Upper lobe of left lung (tissue), 6 donors: ENCODE measurements at regions not wholly inside any gene's neighbourhood (a gene's known extent, or its start where the extent isn't known, plus 50 kb on each side); places are given as distances from the start of the nearest gene placed in this dataset.

Experiments
- ATAC-seq, 2 donors: fragments of 200-7000 bp; cut with Tn5 transposase; one replicate each; pipeline ENCODE4 v1.9.1; 2022; ENCODE audit warnings: mild to moderate bottlenecking in 2 of 2, moderate library complexity in 2 of 2; ENCODE audit not compliant: low FRiP score in 2 of 2
- DNase-seq, 2 donors: peaks; one replicate each; pipeline ENCODE4 v3.0.0-alpha.2; 2019 to 2020
- H3K27ac ChIP-seq, 4 donors: fragments of 200-600 bp; sonication (generic); one replicate each; pipeline ENCODE4 v1.5.1; 2016 to 2019
- H3K27me3 ChIP-seq, 4 donors: fragments of 200-600 bp; sonication (generic); one replicate each; pipeline ENCODE4 v1.5.1; 2017 to 2019
- H3K36me3 ChIP-seq, 4 donors: fragments of 200-600 bp; sonication (generic); one replicate each; pipeline ENCODE4 v1.5.1; 2016 to 2019
- H3K4me1 ChIP-seq, 4 donors: fragments of 200-600 bp; sonication (generic); one replicate each; pipeline ENCODE4 v1.5.1; 2018 to 2019
- H3K4me3 ChIP-seq, 4 donors: fragments of 200-600 bp; sonication (generic); one replicate each; pipeline ENCODE4 v1.5.1; 2017 to 2019; ENCODE audit warnings: mild to moderate bottlenecking in 2 of 4, moderate library complexity in 1 of 4
- H3K9me3 ChIP-seq, 4 donors: fragments of 200-600 bp; sonication (generic); one replicate each; pipeline ENCODE4 v1.5.1; 2018 to 2019
- CTCF ChIP-seq, 6 experiments: fragments of 450-650 bp in 4 of 6; fragments of 200-600 bp in 2 of 6; sonication (generic) in 2 of 6; IDR thresholded peaks; one replicate each; pipeline ENCODE4 v1.5.1; 2016 to 2019; ENCODE audit warnings: antibody characterized with exemption in 6 of 6
- EP300 ChIP-seq, 4 donors: sonication (generic); formaldehyde crosslinking; IDR thresholded peaks; one replicate each; pipeline ENCODE4 v1.5.1; 2017; ENCODE audit warnings: antibody characterized with exemption in 4 of 4, control low read depth in 2 of 4
- POLR2A ChIP-seq, 4 donors: fragments of 450-650 bp; IDR thresholded peaks; one replicate each; pipeline ENCODE4 v1.5.1; 2016 to 2017; ENCODE audit warnings: antibody characterized with exemption in 4 of 4, mild to moderate bottlenecking in 2 of 4
- POLR2AphosphoS5 ChIP-seq, 2 donors: sonication (generic); formaldehyde crosslinking; IDR thresholded peaks; one replicate each; pipeline ENCODE4 v1.5.1; 2017; ENCODE audit warnings: antibody characterized with exemption in 2 of 2
- whole genome bisulfite sequencing, 2 donors: methylation state at CpG; one replicate each; pipeline ENCODE4 v1.1.5; 2017 to 2018; 5-methylcytosine and 5-hydroxymethylcytosine counted together
- donor health status: DM: no; HTN: no; CAD: no; lungs with moderate emphysema.
- donor health status: DM: no; HTN: yes; CAD: no; lungs with severe emphysema.

- no peak for ATAC-seq
- Histone ChIP-seq H3K27ac (no peak overlapping the region), H3K9me3 (no peaks in the 10 kb centered on the region), H3K4me1 (no peaks in the 10 kb centered on the region), H3K36me3 (no peaks in the 10 kb centered on the region), H3K4me3 (no peak overlapping the region), H3K27me3 (no peaks in the 10 kb centered on the region)
- WGBS, 2 donors, result 81 to 92% methylated on average over 3 of the region's 3 CpGs
- TF ChIP-seq CTCF (IDR thresholded peaks at IDR 0.05), result no peak
- TF ChIP-seq EP300 (IDR thresholded peaks at IDR 0.05), result no peak
- TF ChIP-seq POLR2AphosphoS5 (IDR thresholded peaks at IDR 0.05), result no peak
- no peak for TF ChIP-seq POLR2A (IDR thresholded peaks at IDR 0.05)
- no peak for DNase-seq
These were observed 231.6 kb upstream of the UBASH3B start for GRCh38 chr11:122423886-122424285.

GRCh38 chr11:122423273-122423672 is 232.2 kb upstream of the UBASH3B start:
- Histone ChIP-seq H3K4me1 (no peaks in the 10 kb centered on the region), H3K4me3 (no peak overlapping the region), H3K27ac (no peak overlapping the region), H3K27me3 (no peaks in the 10 kb centered on the region), H3K9me3 (no peaks in the 10 kb centered on the region), H3K36me3 (no peaks in the 10 kb centered on the region)
- TF ChIP-seq POLR2AphosphoS5 (IDR thresholded peaks at IDR 0.05), result no peak
- no peak for TF ChIP-seq EP300 (IDR thresholded peaks at IDR 0.05)
- no peak for TF ChIP-seq POLR2A (IDR thresholded peaks at IDR 0.05)
- no peak for TF ChIP-seq CTCF (IDR thresholded peaks at IDR 0.05)
- DNase-seq (no peak), ATAC-seq (no peak)
- WGBS, 2 donors, result 92 to 100% methylated on average over 1 of the region's 1 CpG

- Histone ChIP-seq H3K9me3 (no peaks in the 10 kb centered on the region), H3K4me1 (no peaks in the 10 kb centered on the region), H3K27me3 (no peaks in the 10 kb centered on the region), H3K27ac (no peak overlapping the region), H3K4me3 (no peak overlapping the region), H3K36me3 (no peaks in the 10 kb centered on the region)
- no peak for TF ChIP-seq EP300 (IDR thresholded peaks at IDR 0.05)
- no peak for TF ChIP-seq CTCF (IDR thresholded peaks at IDR 0.05)
- TF ChIP-seq POLR2AphosphoS5 (IDR thresholded peaks at IDR 0.05), result no peak
- no peak for TF ChIP-seq POLR2A (IDR thresholded peaks at IDR 0.05)
- ATAC-seq (no peak), DNase-seq (no peak)
- WGBS, 2 donors, result 75 to 91% methylated on average over 4 of the region's 4 CpGs
These were observed 232.8 kb upstream of the UBASH3B start for GRCh38 chr11:122422682-122423081.

- no peak for TF ChIP-seq POLR2AphosphoS5 (IDR thresholded peaks at IDR 0.05)
- no peak for TF ChIP-seq POLR2A (IDR thresholded peaks at IDR 0.05)
- no peak for TF ChIP-seq CTCF (IDR thresholded peaks at IDR 0.05)
- no peak for TF ChIP-seq EP300 (IDR thresholded peaks at IDR 0.05)
- no peak overlapping the region for H3K4me3 ChIP-seq
- no peak for DNase-seq
- no peak for ATAC-seq
- H3K27me3 ChIP-seq, result no peaks in the 10 kb centered on the region
- no peaks in the 10 kb centered on the region for H3K9me3 ChIP-seq
- WGBS, 2 donors, result 75 to 88% methylated on average over 3 of the region's 3 CpGs
- H3K36me3 ChIP-seq, result no peaks in the 10 kb centered on the region
- H3K27ac ChIP-seq, result no peak overlapping the region
- H3K4me1 ChIP-seq, result no peaks in the 10 kb centered on the region
These were observed 233.8 kb upstream of the UBASH3B start for GRCh38 chr11:122421702-122422101.

GRCh38 chr11:122418032-122418431 is 237.5 kb upstream of the UBASH3B start:
- TF ChIP-seq EP300 (IDR thresholded peaks at IDR 0.05) (no peak), POLR2A (IDR thresholded peaks at IDR 0.05) (no peak), POLR2AphosphoS5 (IDR thresholded peaks at IDR 0.05) (no peak), CTCF (IDR thresholded peaks at IDR 0.05) (no peak)
- Histone ChIP-seq H3K36me3 (no peaks in the 10 kb centered on the region), H3K27ac (no peak overlapping the region), H3K27me3 (no peaks in the 10 kb centered on the region), H3K4me3 (no peak overlapping the region), H3K4me1 (no peaks in the 10 kb centered on the region), H3K9me3 (peaks cover 6 to 14% (median 10%) of the 10 kb centered on the region in 4 donors)
- DNase-seq, result no peak
- 97% methylated on average over 3 of the region's 3 CpGs for WGBS, 2 donors
- ATAC-seq, result no peak
